GM12891 (cell line): ENCODE measurements at regions not wholly inside any gene's neighbourhood (a gene's known extent, or its start where the extent isn't known, plus 50 kb on each side); places are given as distances from the start of the nearest gene placed in this dataset.

ENCODE experiments used
- POLR2A ChIP-seq: IDR thresholded peaks from 2 replicates; pipeline ENCODE4 v1.6.1; 2011; ENCODE audit warnings: low read depth, low read length, control low read depth
- TAF1 ChIP-seq: IDR thresholded peaks from 2 replicates; pipeline ENCODE4 v1.6.1; 2011; ENCODE audit warnings: low read depth, low read length, control low read depth

DNA sequence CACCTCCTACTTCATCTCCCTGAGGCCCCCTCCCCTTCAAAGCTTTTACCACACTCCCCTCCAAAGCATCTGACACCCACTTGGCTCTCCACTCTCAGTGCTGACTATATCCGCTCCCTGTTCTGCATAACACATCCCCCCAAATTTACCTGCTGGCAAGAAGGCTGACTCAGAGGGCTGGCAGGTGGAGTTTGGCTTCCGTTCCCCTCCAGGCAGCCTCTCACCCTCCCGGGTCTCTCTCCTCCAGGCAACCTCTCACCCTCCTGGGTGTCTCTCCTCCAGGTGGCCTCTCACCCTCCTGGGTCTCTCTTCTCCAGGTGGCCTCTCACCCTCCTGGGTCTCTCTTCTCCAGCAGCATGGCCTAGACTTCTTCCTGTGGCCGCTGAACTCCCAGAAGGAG is 562.1 kb downstream of the NPHP4 start:
- TF ChIP-seq TAF1 (no peak), POLR2A (no peak)
